Stimulated activated CD8-positive, alpha-beta memory T cell treated with anti-CD3 and anti-CD28 coated beads, Interleukin-12 subunit alpha, Interleukin-12 subunit beta, amount 100 ng/mL, for 4 hours (primary cell): ENCODE measurements at regions not wholly inside any gene's neighbourhood (a gene's known extent, or its start where the extent isn't known, plus 50 kb on each side); places are given as distances from the start of the nearest gene placed in this dataset.
"Not testable (repeated sequence)": the region's sequence is repeated elsewhere in the genome, so short reads cannot be mapped to it uniquely, and the experiment has no call there.

Source experiments
- DNase-seq: peaks from one replicate; pipeline ENCODE4 v3.0.0-alpha.2; 2020; ENCODE audit warnings: low read depth

DNA sequence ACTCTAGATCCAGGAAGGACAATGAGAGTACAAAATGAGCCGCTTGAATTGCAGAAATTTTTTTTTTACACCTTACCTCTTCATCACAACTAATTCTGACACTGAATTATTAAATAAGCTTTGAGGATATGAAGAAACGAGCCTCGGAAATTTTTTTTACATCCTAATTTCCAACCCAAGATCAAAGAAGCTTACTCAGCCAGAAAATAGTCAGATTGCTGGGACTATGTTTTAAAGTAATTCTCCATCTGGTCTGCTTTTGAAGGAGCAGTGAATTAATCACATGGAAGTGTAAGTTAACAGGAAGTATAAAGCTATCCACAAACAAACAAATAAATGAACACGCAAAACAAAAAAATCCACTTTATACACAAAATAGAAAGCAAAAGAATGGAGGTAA, 437.0 kb upstream of the KCNMB2 start:
- no peak for DNase-seq

DNA sequence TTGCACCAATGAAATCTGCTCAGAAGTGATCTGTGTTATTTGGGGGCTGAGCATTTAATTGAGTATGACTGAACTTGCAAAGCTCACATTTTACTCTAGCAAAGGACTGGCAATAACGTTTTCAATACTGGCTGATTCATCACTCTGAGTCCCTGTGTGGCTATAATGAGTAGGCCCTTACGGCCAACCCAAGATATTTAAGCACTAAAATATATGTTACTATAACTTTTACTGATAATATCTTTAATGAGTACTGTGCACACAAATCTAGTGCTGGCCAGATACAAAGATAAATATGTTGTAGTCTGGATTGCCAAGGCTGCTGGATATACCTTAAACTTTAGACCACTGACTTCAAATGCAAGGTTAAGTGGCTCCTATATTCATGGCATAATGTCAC, 436.4 kb upstream of the KCNMB2 start:
- no peak for DNase-seq

DNA sequence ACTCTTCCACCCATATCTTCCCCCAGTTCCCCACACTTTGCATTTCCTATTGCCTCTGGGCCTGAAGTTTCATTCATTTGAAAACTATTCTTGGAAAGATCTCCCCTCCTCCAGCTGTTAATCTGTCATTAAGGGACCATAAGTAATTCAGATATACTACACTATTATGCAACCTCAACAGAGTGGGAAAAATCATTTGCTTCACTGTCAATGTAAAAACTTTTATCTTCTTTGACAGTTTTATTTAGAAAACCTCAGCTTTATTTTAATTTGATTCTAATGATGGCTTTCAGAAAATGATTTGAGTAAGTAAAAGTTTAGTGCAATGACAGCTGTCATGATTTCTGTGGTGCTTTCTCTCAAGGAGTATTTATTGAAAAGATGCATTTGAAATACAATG, 435.3 kb upstream of the KCNMB2 start:
- no peak for DNase-seq

DNA sequence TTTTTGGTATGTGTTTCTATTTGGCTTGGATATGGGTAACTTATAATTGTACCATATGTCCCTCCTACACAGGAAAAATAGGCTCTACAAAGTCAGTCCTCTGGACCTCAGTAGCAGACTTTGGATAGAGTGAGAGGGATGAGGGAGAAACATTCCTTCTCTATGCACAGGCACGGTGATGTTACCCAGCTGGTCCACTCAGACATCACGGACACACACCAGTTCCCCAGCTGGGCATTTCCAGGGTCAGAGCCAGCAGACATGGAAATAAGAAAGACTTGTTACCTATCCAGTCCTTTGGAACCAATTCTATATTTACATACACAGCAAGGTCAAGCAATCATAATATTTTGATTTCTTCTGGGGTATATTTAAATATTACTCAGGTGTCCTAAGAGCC, 433.1 kb upstream of the KCNMB2 start:
- DNase-seq = no peak

DNA sequence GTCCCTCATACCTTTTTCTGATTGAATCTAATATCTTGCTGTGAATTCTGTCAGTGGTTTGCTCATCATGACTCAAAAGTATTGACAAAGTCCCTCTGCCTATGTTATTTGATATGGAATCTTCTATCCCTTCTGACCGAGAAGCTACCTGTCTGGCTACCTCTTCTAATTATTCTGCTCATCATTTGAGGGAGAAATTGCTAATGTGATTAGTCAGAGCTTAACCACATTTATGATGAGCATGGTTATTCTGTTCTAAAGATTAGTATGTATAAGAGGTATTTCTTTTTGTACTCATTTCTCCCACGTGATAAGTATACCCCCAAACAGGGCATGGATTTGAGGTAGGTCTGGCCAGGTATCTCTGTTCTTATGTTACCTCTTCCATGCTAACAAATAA, 428.4 kb upstream of the KCNMB2 start:
- DNase-seq = no peak

DNA sequence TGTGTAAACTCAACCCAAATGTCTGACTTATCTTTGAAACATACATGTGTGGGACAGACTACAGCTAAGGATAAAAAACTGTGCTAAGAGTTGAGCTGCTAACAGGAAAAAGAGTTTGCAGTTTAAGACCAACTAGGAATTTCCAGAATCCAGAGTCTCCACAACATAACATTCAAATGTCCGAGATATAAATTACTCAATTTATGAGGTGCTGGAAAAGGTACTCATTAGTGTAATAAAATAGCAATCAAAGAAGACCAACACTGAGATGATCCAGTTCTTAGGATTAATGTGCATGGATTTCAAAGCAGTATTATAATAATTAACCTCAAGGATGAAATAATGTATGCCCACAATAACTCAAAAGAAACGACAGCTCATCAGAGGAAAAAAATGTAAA, 426.5 kb upstream of the KCNMB2 start:
- no peak for DNase-seq

DNA sequence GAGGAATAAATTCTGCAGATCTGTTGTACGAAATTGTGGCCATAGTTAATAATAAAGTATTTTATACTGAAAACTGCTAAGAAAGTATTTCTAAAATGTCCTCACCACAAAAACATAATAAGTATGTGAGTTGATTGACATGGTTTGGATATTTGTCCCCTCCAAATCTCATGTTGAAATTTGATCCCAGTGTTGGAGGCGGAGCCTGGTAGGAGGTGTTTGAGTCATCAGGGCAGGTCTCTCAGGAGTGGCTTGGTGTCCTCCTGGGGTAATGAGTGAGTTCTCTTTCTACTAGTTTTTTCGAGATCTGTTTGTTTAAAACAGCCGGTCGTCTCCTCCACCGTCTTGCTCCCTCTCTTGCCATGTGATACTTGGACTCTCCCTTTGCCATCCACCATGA, 424.1 kb upstream of the KCNMB2 start:
- DNase-seq = no peak

DNA sequence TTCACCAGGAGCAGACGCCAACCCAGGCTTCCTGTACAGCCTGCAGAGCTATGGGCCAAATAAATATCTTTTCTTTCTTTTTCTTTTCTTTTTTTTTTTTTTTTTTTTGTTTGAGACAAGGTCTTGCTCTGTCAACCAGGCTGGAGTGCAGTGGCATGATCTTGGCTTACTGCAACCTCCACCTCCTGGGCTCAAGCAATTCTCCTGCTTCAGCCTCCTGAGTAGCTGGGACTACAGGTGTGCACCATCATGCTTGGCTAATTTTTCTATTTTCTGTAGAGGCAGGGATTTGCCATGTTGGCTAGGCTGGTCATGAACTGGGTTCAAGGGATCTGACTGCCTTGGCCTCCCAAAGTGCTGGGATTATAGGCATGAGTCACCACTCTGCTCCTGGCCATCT, 423.7 kb upstream of the KCNMB2 start:
- not testable (repeated sequence) for DNase-seq

DNA sequence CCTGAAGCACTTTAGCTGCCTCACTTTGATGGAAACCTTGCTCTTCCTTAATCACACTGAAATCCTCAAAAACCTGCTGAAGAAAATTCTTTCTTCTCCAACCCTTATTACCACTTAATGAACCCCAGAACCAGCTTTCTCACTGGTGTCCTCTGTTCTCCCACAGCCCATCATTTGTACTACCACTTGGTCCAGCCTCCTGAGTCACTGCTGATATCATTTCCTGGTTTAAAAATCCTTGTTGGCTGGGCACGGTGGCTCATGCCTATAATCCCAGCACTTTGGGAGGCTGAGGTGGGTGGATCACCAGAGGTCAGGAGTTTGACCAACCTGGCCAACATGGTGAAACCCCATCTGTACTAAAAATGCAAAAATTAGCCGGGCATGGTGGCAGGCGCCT, 418.6 kb upstream of the KCNMB2 start:
- no peak for DNase-seq

DNA sequence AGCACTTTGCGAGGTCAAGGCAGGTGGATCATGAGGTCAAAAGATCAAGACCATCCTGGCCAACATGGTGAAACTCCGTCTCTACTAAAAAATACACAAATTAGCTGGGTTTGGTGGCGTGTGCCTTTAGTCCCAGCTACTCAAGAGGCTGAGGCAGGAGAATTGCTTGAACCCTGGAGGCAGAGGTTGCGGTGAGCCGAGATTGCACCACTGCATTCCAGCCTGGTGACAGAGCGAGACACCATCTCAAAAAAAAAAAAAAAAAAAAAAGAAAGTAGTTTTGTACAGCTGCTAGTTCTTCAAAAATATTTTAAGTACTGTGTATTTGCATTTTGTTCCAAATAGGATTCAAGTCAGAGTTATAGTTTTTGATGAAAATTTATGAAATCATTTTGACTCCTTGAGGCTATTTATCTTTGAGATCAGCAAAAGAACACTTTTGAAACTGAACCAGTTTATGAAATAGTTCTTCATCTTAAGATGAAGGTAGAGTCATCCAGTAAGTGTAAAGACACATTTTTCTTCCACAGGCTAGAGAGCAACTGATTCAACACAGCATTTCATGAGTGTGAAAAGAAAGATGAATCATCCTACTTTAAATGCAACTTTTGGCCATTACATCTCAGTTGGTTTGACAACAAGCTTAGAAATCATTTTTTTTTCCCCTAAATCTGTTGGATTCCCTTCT, 416.5 kb upstream of the KCNMB2 start:
- DNase-seq = not testable (repeated sequence)

DNA sequence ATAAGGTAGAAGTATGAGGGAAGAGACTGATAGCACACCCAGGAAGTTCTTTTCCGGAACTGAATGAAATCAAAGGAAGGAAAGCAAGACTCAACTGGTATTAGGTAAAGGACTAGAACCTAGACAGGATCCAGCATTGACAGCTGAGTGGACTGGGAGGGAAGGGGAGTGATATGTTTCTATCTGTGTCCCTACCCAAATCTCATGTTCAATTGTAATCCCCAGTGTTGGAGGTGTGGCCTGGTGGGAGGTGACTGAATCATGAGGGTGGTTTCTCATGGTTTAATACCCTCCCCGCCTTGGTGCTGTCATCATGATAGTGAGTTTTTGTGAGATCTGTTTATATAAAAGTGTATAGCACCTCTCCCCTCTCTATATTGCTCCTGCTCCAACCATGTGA, 415.9 kb upstream of the KCNMB2 start:
- no peak for DNase-seq

DNA sequence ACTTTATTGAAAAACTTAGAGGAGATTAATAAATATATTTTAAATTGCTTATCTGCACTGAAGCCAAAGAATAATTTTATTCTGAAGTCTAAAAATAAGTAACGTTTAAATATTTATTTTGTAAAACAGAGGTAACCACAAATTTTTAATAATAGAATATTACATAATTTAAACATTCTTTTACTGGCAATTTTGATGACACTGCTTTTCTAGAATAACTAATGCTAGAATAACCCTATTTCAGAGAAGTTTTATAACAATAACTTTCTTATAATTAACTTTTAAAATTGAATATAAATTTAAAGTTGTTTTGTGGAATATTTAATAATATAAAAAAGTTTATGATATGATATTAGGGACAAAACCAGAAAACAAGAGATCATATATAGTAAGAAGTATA, 409.6 kb upstream of the KCNMB2 start:
- DNase-seq = no peak

DNA sequence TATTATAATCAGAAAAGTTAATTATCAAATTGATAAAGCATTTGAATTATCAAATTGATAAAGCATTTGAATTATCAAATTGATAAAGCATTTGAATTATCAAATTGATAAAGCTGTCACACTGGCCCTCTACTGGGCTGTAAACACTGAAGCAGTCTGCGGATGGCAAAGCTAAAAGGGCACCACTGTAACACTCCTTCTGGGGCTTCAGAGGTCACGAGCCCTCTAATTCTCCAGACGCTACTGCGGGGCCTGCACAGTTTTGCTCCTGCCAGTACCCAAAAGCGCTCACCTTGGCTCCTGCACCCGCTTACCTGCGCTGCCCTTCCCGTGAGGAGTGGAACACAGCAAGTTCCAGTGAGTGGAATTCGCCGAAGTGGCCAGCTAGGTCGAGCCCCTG, 409.0 kb upstream of the KCNMB2 start:
- DNase-seq = no peak

DNA sequence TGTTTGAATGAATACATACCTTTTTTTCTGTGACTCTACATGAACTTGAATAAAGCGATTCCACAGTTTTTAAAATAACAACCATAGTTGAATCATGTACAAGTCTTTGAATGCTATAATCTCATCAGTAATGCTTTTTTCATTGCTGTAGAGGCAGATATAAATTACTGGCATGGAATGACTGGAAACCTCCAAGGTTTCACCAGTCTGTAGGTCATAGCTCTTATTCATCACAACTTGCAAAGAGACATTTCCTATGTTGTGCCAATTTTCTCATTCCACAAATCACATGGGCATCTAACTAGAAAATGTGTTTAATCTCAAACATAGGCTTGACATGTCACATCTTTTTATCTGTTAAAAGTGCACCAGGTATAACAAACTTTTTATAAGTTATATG, 407.1 kb upstream of the KCNMB2 start:
- DNase-seq = no peak

DNA sequence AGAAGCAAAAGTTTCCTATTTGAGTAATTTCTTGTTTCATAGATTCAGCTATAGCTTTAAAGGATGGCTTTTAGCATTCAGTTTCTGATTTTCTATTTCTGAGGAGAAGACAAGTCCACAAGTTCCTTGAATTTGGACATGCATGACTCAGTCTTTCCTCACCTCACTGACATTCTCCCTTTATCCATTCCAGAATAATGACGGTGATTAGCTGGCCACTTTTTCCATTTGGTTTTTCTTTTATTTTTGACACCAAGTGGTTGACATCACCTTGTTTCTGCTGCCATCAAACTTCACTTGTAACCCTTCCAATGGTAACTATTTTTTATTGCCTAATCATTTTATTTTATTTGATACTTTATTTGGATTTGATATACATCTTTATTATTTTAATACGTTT, 404.4 kb upstream of the KCNMB2 start:
- no peak for DNase-seq

DNA sequence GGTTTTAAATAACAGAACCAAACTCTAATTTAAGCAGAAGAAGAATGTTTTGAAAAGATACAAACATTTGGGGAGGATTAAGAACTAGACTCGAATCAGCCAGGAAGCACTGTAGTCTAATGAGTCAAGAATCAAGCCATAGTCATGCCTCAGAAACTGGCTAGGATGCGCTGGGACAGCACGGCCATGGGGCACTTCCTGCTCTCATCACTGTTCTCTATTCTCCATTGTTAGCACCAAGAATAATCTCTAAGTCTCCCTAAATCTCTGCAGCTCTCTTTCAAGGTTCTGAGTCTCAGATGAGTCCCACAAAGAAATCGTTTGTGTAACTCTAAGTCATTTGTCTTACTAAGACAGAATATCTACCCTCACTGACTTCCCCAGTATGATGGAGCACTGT, 399.0 kb upstream of the KCNMB2 start:
- no peak for DNase-seq

DNA sequence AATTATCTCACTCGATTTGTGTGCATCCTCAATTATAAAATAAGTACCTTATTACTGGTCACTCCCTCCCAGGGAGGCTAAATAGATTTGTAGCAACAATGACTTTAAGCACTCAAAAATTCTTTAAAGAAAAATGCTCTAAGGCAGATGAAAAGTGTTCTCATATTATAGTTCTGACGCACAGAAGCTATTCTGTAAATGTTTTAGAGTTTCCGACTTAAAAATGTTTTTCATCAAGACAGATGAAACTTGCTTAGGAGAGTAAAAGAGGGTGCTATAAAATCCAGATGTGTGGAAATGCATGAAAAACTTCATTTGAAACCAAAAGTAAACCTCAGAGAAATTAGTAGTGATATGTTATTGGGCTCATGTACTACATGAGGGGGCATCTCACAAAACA, 398.4 kb upstream of the KCNMB2 start:
- DNase-seq = no peak

DNA sequence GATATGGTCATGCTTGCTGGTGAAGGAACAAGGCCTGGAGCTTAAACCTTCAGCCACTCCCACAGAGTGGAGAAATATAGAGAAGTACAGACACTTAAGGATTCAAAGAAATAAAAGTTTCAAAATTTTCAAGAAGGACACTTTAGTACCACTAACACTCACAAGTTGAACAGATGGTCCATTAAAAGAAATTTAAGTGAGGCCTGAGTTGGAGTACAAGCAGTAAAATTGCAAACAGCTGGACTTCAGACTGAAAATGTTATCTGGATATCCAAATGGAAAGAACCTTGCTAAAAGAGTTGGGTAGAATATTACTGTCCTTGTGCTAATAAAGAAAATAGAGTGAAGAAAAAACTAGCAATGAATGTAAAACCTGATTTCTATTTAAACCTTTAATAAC, 397.1 kb upstream of the KCNMB2 start:
- no peak for DNase-seq

DNA sequence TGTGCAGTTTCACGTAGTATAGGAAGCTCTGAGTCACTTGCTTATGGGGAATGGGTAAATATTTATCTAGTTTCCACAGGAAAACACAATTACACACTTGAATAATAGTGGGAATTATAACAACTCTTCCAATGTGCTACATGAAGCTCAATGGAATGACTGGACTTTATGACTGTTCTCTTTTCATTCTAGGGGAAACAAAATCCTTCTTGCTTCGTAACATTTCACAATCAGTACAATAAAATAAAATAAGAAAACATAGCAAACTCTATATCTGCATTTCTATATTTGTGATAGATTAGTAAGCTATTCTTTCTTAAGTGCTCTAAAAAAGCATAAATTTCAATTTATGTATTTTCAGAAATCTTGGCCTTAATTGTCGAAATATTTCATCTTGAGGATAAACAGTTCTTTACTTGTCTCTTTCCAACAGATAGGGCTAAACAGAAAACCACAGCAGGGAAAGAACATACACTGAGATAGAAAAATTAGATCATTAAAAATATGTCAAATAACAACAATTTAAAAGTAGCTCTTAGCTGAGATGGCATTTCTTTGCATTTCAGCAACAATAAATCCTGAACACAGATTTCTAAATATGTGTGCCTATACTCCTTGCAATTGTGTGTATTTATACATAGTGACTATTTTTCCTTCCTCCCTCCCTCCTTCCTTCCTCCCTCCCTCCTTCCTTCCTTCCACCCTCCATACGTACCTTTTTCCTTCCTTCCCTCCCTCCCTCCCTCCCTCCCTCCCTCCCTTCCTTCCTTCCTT, 395.5 kb upstream of the KCNMB2 start:
- no peak for DNase-seq

DNA sequence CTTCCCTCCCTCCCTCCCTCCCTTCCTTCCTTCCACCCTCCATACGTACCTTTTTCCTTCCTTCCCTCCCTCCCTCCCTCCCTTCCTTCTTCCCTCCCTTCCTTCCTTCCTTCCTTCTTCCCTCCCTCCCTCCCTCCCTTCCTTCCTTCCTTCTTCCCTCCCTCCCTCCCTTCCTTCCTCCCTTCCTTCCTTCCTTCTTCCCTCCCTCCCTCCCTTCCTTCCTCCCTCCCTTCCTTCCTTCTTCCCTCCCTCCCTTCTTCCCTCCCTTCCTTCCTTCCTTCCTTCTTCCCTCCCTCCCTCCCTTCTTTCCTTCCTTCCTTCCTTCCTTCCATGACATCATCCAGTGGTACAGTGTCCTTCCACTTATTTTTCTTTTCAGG, 394.9 kb upstream of the KCNMB2 start:
- DNase-seq = not testable (repeated sequence)

DNA sequence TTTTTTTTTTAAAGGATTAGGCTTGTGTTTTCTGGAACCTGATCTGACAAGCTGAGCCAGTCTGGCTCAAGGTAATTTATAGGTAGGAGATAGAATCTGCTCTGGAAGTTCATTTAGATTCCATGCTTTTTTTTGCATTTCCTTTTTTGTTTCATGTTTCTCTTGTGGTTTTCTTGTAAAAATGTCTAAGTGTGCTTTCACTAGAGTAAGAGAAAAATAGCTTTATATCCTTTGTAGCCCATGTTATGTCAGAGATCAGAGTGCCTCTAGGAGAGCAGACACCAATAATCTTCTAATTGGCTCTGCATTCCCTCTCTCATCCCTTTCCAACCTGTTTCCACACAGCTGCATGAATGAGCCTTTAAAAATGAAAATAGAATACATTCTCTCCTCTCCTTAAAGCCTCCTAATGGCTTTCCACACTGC, 389.8 kb upstream of the KCNMB2 start:
- DNase-seq = no peak

DNA sequence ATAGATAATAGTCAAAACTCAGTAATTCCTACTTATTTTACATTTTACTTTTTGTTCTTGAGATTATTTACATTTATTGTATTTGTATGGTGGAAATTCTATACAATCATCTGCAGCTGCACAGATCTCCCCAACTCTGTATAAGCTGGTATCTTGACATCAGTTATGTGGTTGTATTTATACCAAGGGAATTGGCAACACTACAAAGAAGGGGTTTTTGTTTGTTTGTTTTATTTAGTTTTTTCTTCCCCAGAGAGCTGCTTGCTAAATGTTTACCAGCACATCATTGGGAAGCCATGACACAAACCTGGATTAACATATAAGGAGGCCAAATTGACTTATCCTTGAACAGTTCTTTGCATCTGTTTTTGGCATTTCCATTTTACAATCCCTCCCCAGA, 389.2 kb upstream of the KCNMB2 start:
- no peak for DNase-seq

DNA sequence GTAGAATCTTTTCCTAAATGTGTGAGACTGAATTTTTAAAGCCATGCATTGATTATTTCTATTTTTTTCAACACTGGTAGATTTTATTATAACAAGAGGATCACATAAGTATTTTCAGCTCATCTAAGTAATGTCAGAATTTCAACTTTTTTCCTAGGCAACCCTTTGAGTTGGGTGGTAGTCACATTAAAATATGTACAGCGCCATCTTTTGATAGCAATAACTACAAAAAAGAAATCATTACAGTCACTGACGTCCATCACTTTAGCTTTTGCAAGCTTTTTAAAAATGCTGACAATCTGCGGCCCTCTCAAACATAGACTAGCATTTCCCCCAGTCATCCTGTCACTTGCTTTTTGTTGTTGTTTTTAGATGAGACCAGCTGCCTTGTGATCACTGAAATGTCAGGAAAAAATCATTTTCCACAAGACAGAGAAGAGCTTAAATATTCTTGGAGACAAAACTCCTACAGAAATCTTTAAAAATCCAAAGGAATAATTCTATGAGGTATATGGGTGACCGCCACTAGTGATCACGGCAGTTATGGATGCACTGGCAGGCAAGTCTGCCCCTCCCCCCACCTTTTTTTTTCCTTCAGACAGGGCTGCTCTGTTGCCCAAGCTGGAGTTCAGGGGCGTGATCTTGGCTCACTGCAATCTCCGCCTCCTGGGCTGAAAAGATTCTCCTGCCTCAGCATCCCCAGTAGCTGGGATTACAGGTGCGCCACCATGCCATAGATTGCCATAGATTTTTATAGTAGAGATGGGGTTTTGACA, 384.0 kb upstream of the KCNMB2 start:
- DNase-seq = no peak
